ENCODE measurements at regions not wholly inside any gene's neighbourhood (a gene's known extent, or its start where the extent isn't known, plus 50 kb on each side); places are given as distances from the start of the nearest gene placed in this dataset.
A peak's percentile ranks its signal among the peaks of the same experiment; 100 is the strongest.

GRCh38 chr11:13110929-13111812, 102.1 kb downstream of the RASSF10 start:
- Histone ChIP-seq H3K23ac (ENCODE audit: insufficient read length) (no peak overlapping the region), H3K4ac (replicated peaks; ENCODE audit: insufficient read length, low read depth, low read length) (no peak overlapping the region), H3K4me2 (ENCODE audit: insufficient read depth in 1 of 2, low read depth in 2 of 2, low read length in 2 of 2) (no peak overlapping the region), H3K9me3 (ENCODE audit: insufficient read depth in 2 of 2, low read depth in 1 of 2, low read length in 1 of 2) (no peaks in the 10 kb centered on the region), H3K18ac (ENCODE audit: extremely low read depth, low read length) (no peak overlapping the region), H3K4me1 (replicated peaks in 1 of 4; ENCODE audit: control insufficient read depth in 3 of 4, insufficient read depth in 4 of 4, low read length in 3 of 4) (peaks cover 1 to 7% (median 2%) of the 10 kb centered on the region in 4 experiments; a peak in 4 of 7 replicates), H4K8ac (ENCODE audit: extremely low read depth, insufficient read depth, low read length) (0 out of 2 replicates have a peak overlapping the region, but pooled peaks have one; percentile 26), H2BK5ac (ENCODE audit: low read depth, low read length) (no peak overlapping the region), H3K4me3 (ENCODE audit: extremely low read depth in 1 of 4, insufficient read depth in 2 of 4, low read depth in 3 of 4, low read length in 4 of 4) (no peak overlapping the region), H3K14ac (ENCODE audit: insufficient read length) (no peak overlapping the region), H2BK20ac (ENCODE audit: low read length) (no peak overlapping the region), H3K56ac (replicated peaks; ENCODE audit: insufficient read length, low read depth, low read length) (no peak overlapping the region), H3K27me3 (replicated peaks in 1 of 4; ENCODE audit: control insufficient read depth in 3 of 4, extremely low read depth in 1 of 4, insufficient read depth in 3 of 4, low read length in 3 of 4) (no peaks in the 10 kb centered on the region), H4K91ac (replicated peaks; ENCODE audit: insufficient read length, low read length) (no peak overlapping the region), H3K9ac (replicated peaks in 1 of 4; ENCODE audit: extremely low read depth in 1 of 4, low read depth in 3 of 4, low read length in 3 of 4) (no peak overlapping the region), H3K79me1 (ENCODE audit: low read depth, low read length) (no peaks in the 10 kb centered on the region), H3K23me2 (ENCODE audit: low read depth, low read length) (no peaks in the 10 kb centered on the region), H2AFZ (ENCODE audit: low read length) (peak overlapping the region; percentile 36), H3K79me2 (ENCODE audit: control insufficient read depth in 1 of 2, insufficient read depth in 2 of 2, low read length in 2 of 2) (no peaks in the 10 kb centered on the region), H4K20me1 (replicated peaks in 1 of 2; ENCODE audit: control insufficient read depth in 1 of 2, insufficient read depth in 2 of 2, low read length in 2 of 2) (no peaks in the 10 kb centered on the region), H3K27ac (ENCODE audit: low read depth, low read length) (no peak overlapping the region), H4K5ac (ENCODE audit: insufficient read length, low read depth, low read length) (no peak overlapping the region), H2BK12ac (ENCODE audit: low read depth, low read length) (no peak overlapping the region), H2BK120ac (replicated peaks; ENCODE audit: low read depth, low read length) (no peak overlapping the region), H2AK5ac (ENCODE audit: low read depth, low read length) (no peak overlapping the region), H2BK15ac (ENCODE audit: low read length) (no peak overlapping the region), H3K36me3 (ENCODE audit: control insufficient read depth in 2 of 4, insufficient read depth in 4 of 4, low read length in 3 of 4) (no peaks in the 10 kb centered on the region)
- WGBS, 2 experiments (ENCODE audit: extremely low coverage in 1 of 2, insufficient coverage in 1 of 2, insufficient read length in 1 of 2, insufficient replicate concordance in 2 of 2, low coverage in 1 of 2, low lambda C conversion rate in 2 of 2, missing lambda C conversion rate in 1 of 2) = 90% methylated on average over 5 of the region's 5 CpGs; no CpG with 5 or more reads in 1 of the 2 experiments
- FAIRE-seq = no peak
- POLR2A ChIA-PET (ENCODE audit: partially characterized antibody) = no interaction called here
- CTCF ChIA-PET (ENCODE audit: partially characterized antibody) = interaction anchor here (2.2 kb wide), 1 partner anchor 28 kb away, joined by 4 read pairs; no protein-coding TSS in a partner anchor
- DNase-seq (ENCODE audit: low read depth in 1 of 2, low spot score in 2 of 2) = no peak
- no peak for TF ChIP-seq SAP30 (IDR thresholded peaks at IDR 0.05; ENCODE audit: insufficient read depth, insufficient replicate concordance, low read length)
- no peak for TF ChIP-seq JUND (IDR thresholded peaks at IDR 0.05; ENCODE audit: low read length)
- TF ChIP-seq HDAC2 (IDR thresholded peaks at IDR 0.05; ENCODE audit: borderline replicate concordance in 1 of 2, low read depth in 2 of 2, low read length in 2 of 2) = no peak
- TF ChIP-seq NANOG (IDR thresholded peaks at IDR 0.05; ENCODE audit: insufficient read depth, low read depth, low read length, poor library complexity, severe bottlenecking) = no peak
- TF ChIP-seq YY1 (IDR thresholded peaks at IDR 0.05; ENCODE audit: low read depth, low read length) = no peak
- no peak for TF ChIP-seq ASH2L (IDR thresholded peaks at IDR 0.05; ENCODE audit: low read length)
- TF ChIP-seq BACH1 (IDR thresholded peaks at IDR 0.05; ENCODE audit: low read length) = no peak
- no peak for TF ChIP-seq SP4 (IDR thresholded peaks at IDR 0.05; ENCODE audit: low read length)
- TF ChIP-seq EGR1 (IDR thresholded peaks at IDR 0.05; ENCODE audit: borderline replicate concordance, low read depth, low read length) = no peak
- no peak for TF ChIP-seq CHD2 (IDR thresholded peaks at IDR 0.05; ENCODE audit: low read length)
